ENCODE measurements at regions not wholly inside any gene's neighbourhood (a gene's known extent, or its start where the extent isn't known, plus 50 kb on each side); places are given as distances from the start of the nearest gene placed in this dataset.

GRCh38 chr13:31908696-31909411 is 122.7 kb upstream of the FRY start:
- TF ChIP-seq, protein P1, sequence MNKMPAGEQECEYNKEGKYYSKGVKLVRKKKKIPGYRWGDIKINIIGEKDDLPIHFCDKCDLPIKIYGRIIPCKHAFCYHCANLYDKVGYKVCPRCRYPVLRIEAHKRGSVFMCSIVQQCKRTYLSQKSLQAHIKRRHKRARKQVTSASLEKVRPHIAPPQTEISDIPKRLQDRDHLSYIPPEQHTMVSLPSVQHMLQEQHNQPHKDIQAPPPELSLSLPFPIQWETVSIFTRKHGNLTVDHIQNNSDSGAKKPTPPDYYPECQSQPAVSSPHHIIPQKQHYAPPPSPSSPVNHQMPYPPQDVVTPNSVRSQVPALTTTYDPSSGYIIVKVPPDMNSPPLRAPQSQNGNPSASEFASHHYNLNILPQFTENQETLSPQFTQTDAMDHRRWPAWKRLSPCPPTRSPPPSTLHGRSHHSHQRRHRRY (tag by site-specific recombination; IDR thresholded peaks at IDR 0.05) = no peak
- TF ChIP-seq ZNF274 (IDR thresholded peaks at IDR 0.05; ENCODE audit: low read length) (no peak), ZNF274 (tag by site-specific recombination; IDR thresholded peaks at IDR 0.05; ENCODE audit: borderline replicate concordance) (no peak), ZBTB21 (tag by site-specific recombination; IDR thresholded peaks at IDR 0.05) (no peak)
- TF ChIP-seq, protein P2, sequence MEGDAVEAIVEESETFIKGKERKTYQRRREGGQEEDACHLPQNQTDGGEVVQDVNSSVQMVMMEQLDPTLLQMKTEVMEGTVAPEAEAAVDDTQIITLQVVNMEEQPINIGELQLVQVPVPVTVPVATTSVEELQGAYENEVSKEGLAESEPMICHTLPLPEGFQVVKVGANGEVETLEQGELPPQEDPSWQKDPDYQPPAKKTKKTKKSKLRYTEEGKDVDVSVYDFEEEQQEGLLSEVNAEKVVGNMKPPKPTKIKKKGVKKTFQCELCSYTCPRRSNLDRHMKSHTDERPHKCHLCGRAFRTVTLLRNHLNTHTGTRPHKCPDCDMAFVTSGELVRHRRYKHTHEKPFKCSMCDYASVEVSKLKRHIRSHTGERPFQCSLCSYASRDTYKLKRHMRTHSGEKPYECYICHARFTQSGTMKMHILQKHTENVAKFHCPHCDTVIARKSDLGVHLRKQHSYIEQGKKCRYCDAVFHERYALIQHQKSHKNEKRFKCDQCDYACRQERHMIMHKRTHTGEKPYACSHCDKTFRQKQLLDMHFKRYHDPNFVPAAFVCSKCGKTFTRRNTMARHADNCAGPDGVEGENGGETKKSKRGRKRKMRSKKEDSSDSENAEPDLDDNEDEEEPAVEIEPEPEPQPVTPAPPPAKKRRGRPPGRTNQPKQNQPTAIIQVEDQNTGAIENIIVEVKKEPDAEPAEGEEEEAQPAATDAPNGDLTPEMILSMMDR (tag by site-specific recombination; IDR thresholded peaks at IDR 0.05) = no peak
